Thyroid gland (tissue), 4 donors: ENCODE measurements at regions not wholly inside any gene's neighbourhood (a gene's known extent, or its start where the extent isn't known, plus 50 kb on each side); places are given as distances from the start of the nearest gene placed in this dataset.

ENCODE experiments used
- DNase-seq, 2 donors: peaks; one replicate each; pipeline ENCODE4 v3.0.0-alpha.2; 2019
- H3K27ac ChIP-seq, 3 donors: fragments of 200-600 bp; sonication (generic); 1 replicate in 2 of 3; 2 replicates in 1 of 3; pipeline ENCODE4 v1.5.1; 2016 to 2019; ENCODE audit warnings: mild to moderate bottlenecking in 1 of 3, moderate library complexity in 1 of 3
- H3K27me3 ChIP-seq: fragments of 200-600 bp; sonication (generic); one replicate; pipeline ENCODE4 v1.5.1; 2019
- H3K36me3 ChIP-seq, 2 donors: fragments of 200-600 bp; sonication (generic); one replicate each; pipeline ENCODE4 v1.5.1; 2016 to 2019
- H3K4me1 ChIP-seq, 2 donors: fragments of 200-600 bp; sonication (generic); one replicate each; pipeline ENCODE4 v1.5.1; 2017 to 2019
- H3K4me3 ChIP-seq, 3 donors: fragments of 200-600 bp; sonication (generic); replicated peaks in 1 of 3; 1 replicate in 2 of 3; 2 replicates in 1 of 3; pipeline ENCODE4 v1.5.1; 2016; ENCODE audit warnings: mild to moderate bottlenecking in 1 of 3
- H3K9me3 ChIP-seq: fragments of 200-600 bp; sonication (generic); one replicate; pipeline ENCODE4 v1.5.1; 2017
- POLR2A ChIP-seq, 2 donors: fragments of 450-650 bp; IDR thresholded peaks; one replicate each; pipeline ENCODE4 v1.6.1; 2017; ENCODE audit warnings: antibody characterized with exemption in 2 of 2, mild to moderate bottlenecking in 2 of 2, moderate library complexity in 1 of 2
- WGBS, 2 donors: methylation state at CpG; one replicate each; pipeline ENCODE4 v1.1.5; 2017; 5-methylcytosine and 5-hydroxymethylcytosine counted together
- intact Hi-C: fragments of 100-400 bp; cut with DNase I; formaldehyde crosslinking; loops from one replicate; pipeline ENCODE4 v1.15.1; 2023
- TF ChIP-seq, protein P1 (sequence below), 6 experiments: fragments of 200-600 bp in 3 of 6; fragments of 450-650 bp in 3 of 6; sonication (generic) in 3 of 6; IDR thresholded peaks; one replicate each; pipeline ENCODE4 v1.5.1; 2016 to 2019; ENCODE audit warnings: antibody characterized with exemption in 6 of 6, mild to moderate bottlenecking in 2 of 6, inconsistent platforms in 1 of 6, moderate library complexity in 1 of 6

DNA sequence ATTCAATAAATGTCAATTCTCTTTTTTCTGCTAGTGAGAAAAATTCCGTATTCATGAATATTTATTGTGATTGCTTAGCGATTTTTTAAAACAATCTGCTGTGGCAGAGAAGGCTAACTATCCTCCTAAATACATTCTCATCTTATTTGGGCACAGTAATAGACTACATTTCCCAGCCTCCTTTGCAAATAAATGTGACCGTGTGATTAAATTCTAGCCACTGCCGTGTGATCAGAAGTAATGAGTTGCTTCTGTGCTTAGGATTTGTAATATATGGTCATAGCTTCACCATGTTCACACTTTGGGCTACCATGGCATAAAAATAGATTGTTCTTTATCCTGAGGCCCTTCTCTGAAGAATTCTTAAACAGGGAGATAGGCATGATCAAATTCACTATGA is 179.6 kb downstream of the FAM124B start:
- H3K36me3 ChIP-seq: no peaks in the 10 kb centered on the region
- no peaks in the 10 kb centered on the region for H3K27me3 ChIP-seq
- DNase-seq: no peak
- no peak overlapping the region for H3K4me3 ChIP-seq
- 53 to 68% methylated on average over 4 of the region's 4 CpGs for WGBS, 2 donors
- no peaks in the 10 kb centered on the region for H3K4me1 ChIP-seq
- TF ChIP-seq POLR2A (IDR thresholded peaks at IDR 0.05): no peak
- TF ChIP-seq, protein P1, sequence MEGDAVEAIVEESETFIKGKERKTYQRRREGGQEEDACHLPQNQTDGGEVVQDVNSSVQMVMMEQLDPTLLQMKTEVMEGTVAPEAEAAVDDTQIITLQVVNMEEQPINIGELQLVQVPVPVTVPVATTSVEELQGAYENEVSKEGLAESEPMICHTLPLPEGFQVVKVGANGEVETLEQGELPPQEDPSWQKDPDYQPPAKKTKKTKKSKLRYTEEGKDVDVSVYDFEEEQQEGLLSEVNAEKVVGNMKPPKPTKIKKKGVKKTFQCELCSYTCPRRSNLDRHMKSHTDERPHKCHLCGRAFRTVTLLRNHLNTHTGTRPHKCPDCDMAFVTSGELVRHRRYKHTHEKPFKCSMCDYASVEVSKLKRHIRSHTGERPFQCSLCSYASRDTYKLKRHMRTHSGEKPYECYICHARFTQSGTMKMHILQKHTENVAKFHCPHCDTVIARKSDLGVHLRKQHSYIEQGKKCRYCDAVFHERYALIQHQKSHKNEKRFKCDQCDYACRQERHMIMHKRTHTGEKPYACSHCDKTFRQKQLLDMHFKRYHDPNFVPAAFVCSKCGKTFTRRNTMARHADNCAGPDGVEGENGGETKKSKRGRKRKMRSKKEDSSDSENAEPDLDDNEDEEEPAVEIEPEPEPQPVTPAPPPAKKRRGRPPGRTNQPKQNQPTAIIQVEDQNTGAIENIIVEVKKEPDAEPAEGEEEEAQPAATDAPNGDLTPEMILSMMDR (IDR thresholded peaks at IDR 0.05): no peak
- no peaks in the 10 kb centered on the region for H3K9me3 ChIP-seq
- H3K27ac ChIP-seq: no peak overlapping the region
- intact Hi-C loops: no loop called here

- H3K4me3 ChIP-seq: no peak overlapping the region
- no peak overlapping the region for H3K27ac ChIP-seq
- intact Hi-C loops: no loop called here
- TF ChIP-seq POLR2A (IDR thresholded peaks at IDR 0.05): no peak
- TF ChIP-seq, protein P1 (IDR thresholded peaks at IDR 0.05): no peak
- no peaks in the 10 kb centered on the region for H3K9me3 ChIP-seq
- H3K4me1 ChIP-seq: no peaks in the 10 kb centered on the region
- no peaks in the 10 kb centered on the region for H3K36me3 ChIP-seq
- no peaks in the 10 kb centered on the region for H3K27me3 ChIP-seq
- WGBS, 2 donors: 69 to 71% methylated on average over 5 of the region's 5 CpGs
- no peak for DNase-seq
These were observed 180.4 kb downstream of the FAM124B start for GRCh38 chr2:224221455-224221913.

- H3K9me3 ChIP-seq: no peaks in the 10 kb centered on the region
- H3K27ac ChIP-seq: no peak overlapping the region
- TF ChIP-seq, protein P1 (IDR thresholded peaks at IDR 0.05): no peak
- no peak for TF ChIP-seq POLR2A (IDR thresholded peaks at IDR 0.05)
- no peaks in the 10 kb centered on the region for H3K4me1 ChIP-seq
- no peaks in the 10 kb centered on the region for H3K27me3 ChIP-seq
- 53% methylated on average over 4 of the region's 4 CpGs for WGBS, 2 donors
- H3K36me3 ChIP-seq: no peaks in the 10 kb centered on the region
- no peak overlapping the region for H3K4me3 ChIP-seq
- no peak for DNase-seq
- intact Hi-C loops: no loop called here
These were observed 181.2 kb downstream of the FAM124B start for GRCh38 chr2:224220586-224221255.

DNA sequence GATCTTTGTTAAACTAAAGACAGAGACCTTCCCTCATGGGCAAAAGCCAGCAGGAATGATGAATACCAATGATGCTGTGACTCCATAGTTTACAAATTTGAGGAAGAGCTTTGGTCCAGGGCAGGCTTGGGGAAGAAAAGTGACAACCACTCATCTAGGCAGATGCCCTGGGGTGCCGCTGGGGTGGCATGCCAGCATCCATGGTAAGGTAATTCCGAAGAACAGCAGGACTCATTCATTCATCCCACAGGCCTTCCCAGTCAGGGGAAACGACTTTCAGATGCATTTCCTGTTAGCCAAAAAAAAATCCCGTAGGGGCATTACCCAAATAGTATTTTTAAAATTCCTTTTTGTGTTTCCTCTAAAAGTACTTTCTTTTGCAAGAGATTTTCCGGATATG is 180.7 kb upstream of the SERPINE2 start:
- H3K27ac ChIP-seq: no peak overlapping the region
- H3K4me3 ChIP-seq: no peak overlapping the region
- intact Hi-C loops: no loop called here
- no peaks in the 10 kb centered on the region for H3K4me1 ChIP-seq
- TF ChIP-seq, protein P1 (IDR thresholded peaks at IDR 0.05): no peak
- TF ChIP-seq POLR2A (IDR thresholded peaks at IDR 0.05): no peak
- H3K36me3 ChIP-seq: no peaks in the 10 kb centered on the region
- 80 to 86% methylated on average over 5 of the region's 5 CpGs for WGBS, 2 donors
- no peaks in the 10 kb centered on the region for H3K27me3 ChIP-seq
- H3K9me3 ChIP-seq: no peaks in the 10 kb centered on the region
- no peak for DNase-seq

GRCh38 chr2:224217962-224218347 is 178.9 kb upstream of the SERPINE2 start:
- no peak for TF ChIP-seq POLR2A (IDR thresholded peaks at IDR 0.05)
- TF ChIP-seq, protein P1 (IDR thresholded peaks at IDR 0.05): no peak
- no peaks in the 10 kb centered on the region for H3K4me1 ChIP-seq
- no peak overlapping the region for H3K4me3 ChIP-seq
- WGBS, 2 donors: 41 to 58% methylated on average over 3 of the region's 3 CpGs
- no peaks in the 10 kb centered on the region for H3K36me3 ChIP-seq
- intact Hi-C loops: no loop called here
- H3K27ac ChIP-seq: no peak overlapping the region
- no peak for DNase-seq
- no peaks in the 10 kb centered on the region for H3K9me3 ChIP-seq
- no peaks in the 10 kb centered on the region for H3K27me3 ChIP-seq
